Cardiac muscle cell (in vitro differentiated cells and primary cell): ENCODE measurements at regions not wholly inside any gene's neighbourhood (a gene's known extent, or its start where the extent isn't known, plus 50 kb on each side); places are given as distances from the start of the nearest gene placed in this dataset.

ENCODE experiments used
- DNase-seq, 2 donors: peaks; one replicate each; pipeline versions ENCODE4 v3.0.0 to v3.0.0-alpha.2; 2010 to 2017; ENCODE audit warnings: low read depth in 1 of 2, low spot score in 1 of 2
- H3K27ac ChIP-seq: fragments of 200-600 bp; sonication (generic); 2 replicates; pipeline ENCODE4 v1.5.1; 2016
- H3K27me3 ChIP-seq: fragments of 200-600 bp; sonication (generic); 2 replicates; pipeline ENCODE4 v1.6.0; 2016; ENCODE audit warnings: control low read depth
- H3K36me3 ChIP-seq: fragments of 200-600 bp; sonication (generic); 2 replicates; pipeline ENCODE4 v1.5.1; 2016; ENCODE audit warnings: control low read depth
- H3K4me1 ChIP-seq: fragments of 200-600 bp; sonication (generic); 2 replicates; pipeline ENCODE4 v1.8.1; 2017; ENCODE audit warnings: low read depth, mild to moderate bottlenecking, mixed run types
- H3K4me3 ChIP-seq: fragments of 200-600 bp; sonication (generic); 2 replicates; pipeline ENCODE4 v1.5.1; 2016; ENCODE audit warnings: mild to moderate bottlenecking
- H3K9me3 ChIP-seq: fragments of 200-600 bp; sonication (generic); 2 replicates; pipeline ENCODE4 v1.5.1; 2017; ENCODE audit warnings: low read depth, mild to moderate bottlenecking, control low read depth
- CTCF ChIP-seq: IDR thresholded peaks from 2 replicates; pipeline ENCODE4 v1.5.1; 2012; ENCODE audit warnings: low read depth, mild to moderate bottlenecking, low read length

GRCh38 chr11:127588431-127588830 is 587.9 kb upstream of the KIRREL3 start:
- H3K9me3 ChIP-seq = no peaks in the 10 kb centered on the region
- DNase-seq = no peak
- no peak overlapping the region for H3K27ac ChIP-seq
- TF ChIP-seq CTCF = no peak
- H3K36me3 ChIP-seq = no peaks in the 10 kb centered on the region
- no peaks in the 10 kb centered on the region for H3K4me1 ChIP-seq
- H3K4me3 ChIP-seq = no peak overlapping the region
- no peaks in the 10 kb centered on the region for H3K27me3 ChIP-seq

- H3K27ac ChIP-seq = no peak overlapping the region
- DNase-seq = no peak
- TF ChIP-seq CTCF = no peak
- no peaks in the 10 kb centered on the region for H3K36me3 ChIP-seq
- no peaks in the 10 kb centered on the region for H3K9me3 ChIP-seq
- H3K4me1 ChIP-seq = no peaks in the 10 kb centered on the region
- H3K27me3 ChIP-seq = no peaks in the 10 kb centered on the region
- H3K4me3 ChIP-seq = no peak overlapping the region
Measured at GRCh38 chr11:127587511-127587910, 586.9 kb upstream of the KIRREL3 start.

- Histone ChIP-seq H3K9me3 (no peaks in the 10 kb centered on the region), H3K27me3 (no peaks in the 10 kb centered on the region), H3K27ac (no peak overlapping the region), H3K36me3 (no peaks in the 10 kb centered on the region), H3K4me3 (no peak overlapping the region), H3K4me1 (no peaks in the 10 kb centered on the region)
- no peak for TF ChIP-seq CTCF
- no peak for DNase-seq
Measured at GRCh38 chr11:127576210-127576609, 575.6 kb upstream of the KIRREL3 start.

GRCh38 chr11:127574478-127574877 is 573.9 kb upstream of the KIRREL3 start:
- peak in 1 of 2 donors; percentile 18 for DNase-seq
- Histone ChIP-seq H3K27me3 (no peaks in the 10 kb centered on the region), H3K36me3 (no peaks in the 10 kb centered on the region), H3K4me1 (no peaks in the 10 kb centered on the region), H3K4me3 (no peak overlapping the region), H3K27ac (no peak overlapping the region), H3K9me3 (no peaks in the 10 kb centered on the region)
- TF ChIP-seq CTCF = no peak

- no peaks in the 10 kb centered on the region for H3K9me3 ChIP-seq
- no peak for DNase-seq
- no peaks in the 10 kb centered on the region for H3K4me1 ChIP-seq
- no peaks in the 10 kb centered on the region for H3K27me3 ChIP-seq
- no peak overlapping the region for H3K27ac ChIP-seq
- no peak for TF ChIP-seq CTCF
- H3K4me3 ChIP-seq = no peak overlapping the region
- H3K36me3 ChIP-seq = no peaks in the 10 kb centered on the region
Measured at GRCh38 chr11:127568891-127569290, 568.3 kb upstream of the KIRREL3 start.
